Fibroblast of mammary gland (primary cell): ENCODE measurements at regions not wholly inside any gene's neighbourhood (a gene's known extent, or its start where the extent isn't known, plus 50 kb on each side); places are given as distances from the start of the nearest gene placed in this dataset.

Experiments used
- DNase-seq: peaks from one replicate; pipeline ENCODE4 v3.0.0-alpha.2; 2010; ENCODE audit warnings: low read depth
- H3K4me3 ChIP-seq: 2 replicates; pipeline ENCODE4 v1.5.1; 2011; ENCODE audit warnings: low read depth, mild to moderate bottlenecking, low read length, moderate library complexity; ENCODE audit not compliant: control insufficient read depth
- TF ChIP-seq, protein P1 (sequence below): conservative IDR thresholded peaks from 2 replicates; pipeline ENCODE4 v1.5.1; 2011; ENCODE audit warnings: low read depth, low read length, inconsistent platforms; ENCODE audit not compliant: control insufficient read depth, insufficient read depth

DNA sequence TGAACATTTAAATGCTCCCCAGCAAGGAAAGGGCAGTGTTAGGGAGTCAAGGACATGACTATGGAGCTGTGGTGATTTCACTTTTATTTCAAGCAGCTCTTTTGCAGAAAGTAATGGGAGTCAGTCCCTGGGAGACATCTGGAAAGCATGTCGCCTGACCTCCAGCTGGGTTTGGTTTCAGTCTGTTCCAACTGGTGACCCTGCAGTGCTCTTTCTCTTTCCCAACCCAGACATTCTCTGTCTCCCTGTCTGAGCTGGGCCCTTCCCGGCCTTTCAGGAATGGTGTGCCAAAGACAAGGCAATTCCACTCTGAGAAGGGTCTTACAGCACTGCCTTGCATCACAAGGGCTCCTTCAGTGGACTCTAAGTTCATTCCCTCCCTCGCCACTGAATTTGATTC lies 323.2 kb downstream of the OSR1 start:
- TF ChIP-seq, protein P1, sequence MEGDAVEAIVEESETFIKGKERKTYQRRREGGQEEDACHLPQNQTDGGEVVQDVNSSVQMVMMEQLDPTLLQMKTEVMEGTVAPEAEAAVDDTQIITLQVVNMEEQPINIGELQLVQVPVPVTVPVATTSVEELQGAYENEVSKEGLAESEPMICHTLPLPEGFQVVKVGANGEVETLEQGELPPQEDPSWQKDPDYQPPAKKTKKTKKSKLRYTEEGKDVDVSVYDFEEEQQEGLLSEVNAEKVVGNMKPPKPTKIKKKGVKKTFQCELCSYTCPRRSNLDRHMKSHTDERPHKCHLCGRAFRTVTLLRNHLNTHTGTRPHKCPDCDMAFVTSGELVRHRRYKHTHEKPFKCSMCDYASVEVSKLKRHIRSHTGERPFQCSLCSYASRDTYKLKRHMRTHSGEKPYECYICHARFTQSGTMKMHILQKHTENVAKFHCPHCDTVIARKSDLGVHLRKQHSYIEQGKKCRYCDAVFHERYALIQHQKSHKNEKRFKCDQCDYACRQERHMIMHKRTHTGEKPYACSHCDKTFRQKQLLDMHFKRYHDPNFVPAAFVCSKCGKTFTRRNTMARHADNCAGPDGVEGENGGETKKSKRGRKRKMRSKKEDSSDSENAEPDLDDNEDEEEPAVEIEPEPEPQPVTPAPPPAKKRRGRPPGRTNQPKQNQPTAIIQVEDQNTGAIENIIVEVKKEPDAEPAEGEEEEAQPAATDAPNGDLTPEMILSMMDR: no peak
- DNase-seq: peak; percentile 85
- no peak overlapping the region for H3K4me3 ChIP-seq

DNA sequence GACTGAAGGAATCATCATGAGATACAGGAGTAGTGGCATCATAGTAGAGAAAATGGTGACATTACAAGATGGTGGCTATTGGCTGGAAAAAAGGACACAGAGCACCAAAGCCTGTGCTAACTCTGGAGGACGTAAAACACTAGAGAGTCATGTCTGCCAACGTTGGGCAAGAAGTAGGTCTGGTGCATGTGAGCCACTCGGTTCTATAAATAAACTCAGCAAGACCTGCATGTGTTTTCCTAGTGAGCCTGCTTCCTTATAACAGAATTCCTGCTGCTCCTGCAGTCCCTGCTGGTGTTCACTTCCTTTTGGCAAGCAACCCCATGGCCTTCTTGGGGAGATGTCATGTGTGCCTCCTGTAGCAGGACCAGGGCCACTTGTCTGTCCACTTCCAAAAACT lies 325.2 kb downstream of the OSR1 start:
- TF ChIP-seq, protein P1: no peak
- no peak overlapping the region for H3K4me3 ChIP-seq
- no peak for DNase-seq

DNA sequence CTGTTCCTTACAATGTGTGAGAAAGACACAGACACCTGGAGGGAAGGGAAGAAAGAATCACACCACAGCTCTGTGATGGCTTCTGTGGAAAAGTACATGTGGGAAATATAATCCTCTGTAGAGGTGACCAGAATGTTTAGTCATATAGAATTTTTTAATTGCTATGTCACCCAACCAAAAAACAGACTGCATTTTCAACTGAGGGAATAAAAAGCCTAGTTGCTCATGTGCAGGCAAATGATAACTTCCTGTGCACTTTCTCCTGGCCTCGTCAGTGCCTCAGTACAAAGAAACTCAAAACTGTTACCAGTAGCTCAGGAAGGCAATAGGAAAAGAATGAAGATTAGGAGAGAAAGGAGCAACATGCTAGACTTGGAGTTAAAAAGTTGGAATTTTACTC lies 326.8 kb downstream of the OSR1 start:
- H3K4me3 ChIP-seq: no peak overlapping the region
- TF ChIP-seq, protein P1: no peak
- DNase-seq: peak; percentile 35

DNA sequence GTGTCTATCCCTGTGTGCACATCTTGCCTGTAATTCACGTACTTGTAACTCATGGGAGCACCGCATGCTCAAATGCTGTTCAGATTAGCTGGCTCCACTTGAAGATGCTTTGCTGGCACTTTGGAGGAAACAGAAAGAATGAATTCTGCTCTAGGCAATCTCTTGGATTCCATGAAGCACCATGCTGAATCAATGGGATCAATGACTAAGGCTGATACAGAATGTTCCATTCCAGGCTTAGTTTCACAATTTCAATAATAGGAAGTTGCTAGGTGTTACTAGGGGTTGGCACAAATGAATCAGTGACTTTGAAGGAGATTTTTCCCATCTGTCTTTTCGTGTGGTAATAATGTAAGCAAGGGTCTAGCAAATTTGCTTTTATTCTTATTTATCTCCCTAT lies 328.8 kb downstream of the OSR1 start:
- peak; percentile 68 for DNase-seq
- TF ChIP-seq, protein P1: no peak
- no peak overlapping the region for H3K4me3 ChIP-seq

DNA sequence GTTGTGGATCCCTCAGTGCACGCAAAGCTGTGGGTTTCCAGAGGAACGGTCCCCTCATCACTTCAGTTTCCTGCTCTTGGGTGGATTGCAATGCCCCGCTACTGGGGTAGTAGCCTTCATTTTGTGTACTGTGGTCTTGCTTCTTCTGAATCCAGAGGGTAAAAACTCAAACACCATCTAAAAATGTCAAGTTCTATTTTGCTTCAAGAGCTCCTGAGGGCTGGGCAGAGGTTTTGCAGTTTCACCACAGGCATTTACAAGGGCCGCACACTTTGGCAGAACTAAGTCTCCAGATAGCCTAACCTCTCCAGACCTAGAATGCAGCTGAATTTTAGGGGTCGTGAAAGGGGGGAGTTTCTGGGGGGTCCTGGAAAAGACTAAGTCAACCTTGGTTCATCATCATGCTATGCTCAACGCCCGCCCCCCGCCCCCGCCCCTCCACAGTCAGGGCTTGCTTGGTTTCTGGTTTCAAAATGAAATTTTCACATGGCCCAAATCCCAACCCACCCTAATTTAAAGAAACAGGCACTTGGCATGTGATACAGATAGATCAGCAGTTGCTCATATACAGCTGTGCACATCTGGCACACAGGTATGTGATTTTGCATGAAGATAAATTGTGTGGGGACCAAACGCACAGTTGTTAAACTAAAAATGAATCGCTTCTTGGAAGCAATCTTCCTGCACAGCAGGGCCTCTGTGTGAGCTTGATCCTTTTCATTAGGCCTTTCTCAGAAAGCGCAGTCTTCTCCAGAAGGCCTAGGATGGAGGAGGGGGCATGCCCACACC lies 329.6 kb downstream of the OSR1 start:
- DNase-seq: no peak
- TF ChIP-seq, protein P1: no peak
- H3K4me3 ChIP-seq: no peak overlapping the region

DNA sequence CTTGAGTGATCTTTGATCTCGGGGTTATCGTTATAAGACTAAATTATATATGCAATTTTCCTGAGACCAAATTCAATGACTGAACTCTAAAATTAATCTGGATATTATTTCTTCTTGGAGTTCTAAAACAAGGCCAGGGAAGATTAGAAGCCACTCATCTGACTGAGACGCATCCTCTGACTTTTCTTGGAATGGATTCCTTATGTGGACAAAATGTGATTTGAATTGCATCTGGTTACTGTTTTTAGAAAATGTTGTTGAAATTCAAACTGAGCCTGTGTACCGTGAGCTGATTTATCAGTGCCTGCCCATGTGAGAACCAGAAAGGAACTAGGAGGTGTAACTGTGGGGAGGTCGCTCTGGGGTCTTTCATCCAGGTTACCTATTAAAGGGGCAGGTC lies 330.8 kb downstream of the OSR1 start:
- H3K4me3 ChIP-seq: no peak overlapping the region
- TF ChIP-seq, protein P1: no peak
- DNase-seq: no peak
